Transverse colon (tissue), 4 donors: ENCODE measurements at regions not wholly inside any gene's neighbourhood (a gene's known extent, or its start where the extent isn't known, plus 50 kb on each side); places are given as distances from the start of the nearest gene placed in this dataset.

Experiments
- DNase-seq: peaks from one replicate; pipeline ENCODE4 v3.0.0-alpha.2; 2019
- H3K27ac ChIP-seq, 4 donors: fragments of 200-600 bp; sonication (generic); 2 replicates each; pipeline ENCODE4 v1.5.1; 2016 to 2018; ENCODE audit warnings: inconsistent platforms in 4 of 4
- H3K27me3 ChIP-seq: fragments of 200-600 bp; sonication (generic); 2 replicates; pipeline ENCODE4 v1.5.1; 2017; ENCODE audit warnings: inconsistent platforms
- H3K36me3 ChIP-seq, 4 donors: fragments of 200-600 bp; sonication (generic); 2 replicates each; pipeline ENCODE4 v1.5.1; 2017 to 2019; ENCODE audit warnings: inconsistent platforms in 4 of 4
- H3K4me1 ChIP-seq, 4 donors: fragments of 200-600 bp; sonication (generic); 2 replicates each; pipeline ENCODE4 v1.5.1; 2017 to 2020; ENCODE audit warnings: inconsistent platforms in 4 of 4
- H3K4me3 ChIP-seq, 4 donors: fragments of 200-600 bp; sonication (generic); 1 replicate in 1 of 4; 2 replicates in 3 of 4; pipeline versions ENCODE4 v1.5.1 to v1.6.1; 2017 to 2019; ENCODE audit warnings: inconsistent platforms in 4 of 4
- H3K9me3 ChIP-seq, 2 donors: fragments of 200-600 bp; sonication (generic); 2 replicates each; pipeline ENCODE4 v1.5.1; 2017 to 2019; ENCODE audit warnings: inconsistent platforms in 2 of 2
- CTCF ChIP-seq, 5 experiments: fragments of 200-600 bp in 3 of 5; fragments of 450-650 bp in 2 of 5; sonication (generic) in 3 of 5; IDR thresholded peaks; 1 replicate in 2 of 5; 2 replicates in 3 of 5; pipeline ENCODE4 v1.5.1; 2016 to 2017; ENCODE audit warnings: antibody characterized with exemption in 5 of 5, inconsistent platforms in 3 of 5, mild to moderate bottlenecking in 2 of 5, moderate library complexity in 1 of 5
- EP300 ChIP-seq: sonication (generic); formaldehyde crosslinking; IDR thresholded peaks from one replicate; pipeline ENCODE4 v1.6.1; 2017; ENCODE audit warnings: antibody characterized with exemption, low read depth
- POLR2A ChIP-seq: fragments of 450-650 bp; IDR thresholded peaks from one replicate; pipeline ENCODE4 v1.6.1; 2016; ENCODE audit warnings: antibody characterized with exemption, mild to moderate bottlenecking, moderate library complexity
- POLR2AphosphoS5 ChIP-seq, 3 donors: sonication (generic); formaldehyde crosslinking; IDR thresholded peaks; one replicate each; pipeline ENCODE4 v1.6.1; 2016; ENCODE audit warnings: antibody characterized with exemption in 3 of 3
- WGBS, 2 donors: methylation state at CpG; one replicate each; pipeline ENCODE4 v1.1.5; 2018; ENCODE audit warnings: low coverage in 1 of 2; 5-methylcytosine and 5-hydroxymethylcytosine counted together
- in situ Hi-C, 4 donors: fragments of 200-750 bp; cut with MboI; loops; one replicate each; pipeline versions ENCODE4 v1.15.0 to v1.15.1; 2017; ENCODE audit warnings: low sequenced_read_pairs in 3 of 4, low pct_ligation_motif_present in 1 of 4, low pct_unique_long_range_greater_than_20kb in 1 of 4
- intact Hi-C: fragments of 100-400 bp; cut with DNase I; formaldehyde crosslinking; loops from one replicate; pipeline ENCODE4 v1.15.1; 2023; ENCODE audit warnings: low total_unique reads

- no peak for DNase-seq
- intact Hi-C loops (no loop called here), in situ Hi-C loops (no loop called here)
- Histone ChIP-seq H3K27me3 (peaks cover 67% of the 10 kb centered on the region), H3K27ac (no peak overlapping the region), H3K36me3 (no peaks in the 10 kb centered on the region), H3K4me1 (peaks cover 0 to 5% (median 3%) of the 10 kb centered on the region in 4 donors), H3K4me3 (no peak overlapping the region), H3K9me3 (no peaks in the 10 kb centered on the region)
- TF ChIP-seq CTCF (IDR thresholded peaks at IDR 0.05), result no peak
- no peak for TF ChIP-seq POLR2AphosphoS5 (IDR thresholded peaks at IDR 0.05)
- TF ChIP-seq EP300, result no peak
- TF ChIP-seq POLR2A, result no peak
- WGBS, 2 donors, result 86 to 90% methylated on average over 4 to 7 of the region's 7 CpGs
Measured at GRCh38 chr7:128161466-128162125, 79.5 kb upstream of the LEP start.

- Histone ChIP-seq H3K4me3 (no peak overlapping the region), H3K4me1 (peaks cover 0 to 15% (median 12%) of the 10 kb centered on the region in 4 donors), H3K27me3 (peaks cover 77% of the 10 kb centered on the region), H3K9me3 (no peaks in the 10 kb centered on the region), H3K36me3 (no peaks in the 10 kb centered on the region), H3K27ac (no peak overlapping the region)
- intact Hi-C loops (no loop called here), in situ Hi-C loops (no loop called here)
- DNase-seq, result no peak
- TF ChIP-seq POLR2AphosphoS5 (IDR thresholded peaks at IDR 0.05), result no peak
- TF ChIP-seq CTCF (IDR thresholded peaks at IDR 0.05), result no peak
- no peak for TF ChIP-seq EP300
- no peak for TF ChIP-seq POLR2A
- 71 to 72% methylated on average over 2 of the region's 2 CpGs for WGBS, 2 donors
Measured at GRCh38 chr7:128162666-128163065, 78.4 kb upstream of the LEP start.

DNA sequence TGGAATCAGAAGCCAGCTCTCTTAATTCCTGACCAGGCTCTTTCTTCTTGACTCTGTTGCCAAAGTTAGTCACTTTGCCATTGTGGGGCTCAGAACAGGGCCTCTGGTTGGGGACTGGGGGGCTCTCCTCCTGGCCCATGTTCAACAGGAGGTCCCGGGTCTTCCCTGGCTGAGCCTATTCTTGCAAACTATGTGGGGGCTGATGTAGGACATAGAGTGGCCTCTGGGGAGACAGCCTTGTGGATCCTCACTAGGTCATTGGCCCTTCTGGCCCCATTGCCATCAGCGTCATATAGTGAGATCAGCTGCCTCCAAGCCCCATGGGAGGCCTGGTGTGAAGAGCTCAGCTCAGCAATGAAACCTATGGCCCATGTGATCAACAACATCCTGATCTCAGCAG is 77.6 kb upstream of the LEP start:
- no peak overlapping the region for H3K27ac ChIP-seq
- peaks cover 85% of the 10 kb centered on the region for H3K27me3 ChIP-seq
- WGBS, 2 donors, result 67% methylated on average over 1 of the region's 2 CpGs; no CpG with 5 or more reads in 1 of the 2 donors
- peaks cover 0 to 23% (median 19%) of the 10 kb centered on the region in 4 donors for H3K4me1 ChIP-seq
- H3K4me3 ChIP-seq, result no peak overlapping the region
- H3K9me3 ChIP-seq, result no peaks in the 10 kb centered on the region
- intact Hi-C loops, result no loop called here
- no peak for DNase-seq
- no peaks in the 10 kb centered on the region for H3K36me3 ChIP-seq
- TF ChIP-seq EP300 (no peak), POLR2A (no peak), CTCF (IDR thresholded peaks at IDR 0.05) (no peak), POLR2AphosphoS5 (IDR thresholded peaks at IDR 0.05) (no peak)
- in situ Hi-C loops, result no loop called here

- in situ Hi-C loops, result no loop called here
- Histone ChIP-seq H3K36me3 (no peaks in the 10 kb centered on the region), H3K4me1 (peaks cover 0 to 24% (median 19%) of the 10 kb centered on the region in 4 donors), H3K9me3 (no peaks in the 10 kb centered on the region), H3K27me3 (peaks cover 94% of the 10 kb centered on the region), H3K27ac (no peak overlapping the region), H3K4me3 (no peak overlapping the region)
- TF ChIP-seq CTCF (IDR thresholded peaks at IDR 0.05), result no peak
- TF ChIP-seq POLR2A, result no peak
- TF ChIP-seq EP300, result no peak
- TF ChIP-seq POLR2AphosphoS5 (IDR thresholded peaks at IDR 0.05), result no peak
- intact Hi-C loops, result no loop called here
- WGBS, 2 donors, result 78% methylated on average over 6 of the region's 6 CpGs; no CpG with 5 or more reads in 1 of the 2 donors
- no peak for DNase-seq
Measured at GRCh38 chr7:128164061-128164954, 76.8 kb upstream of the LEP start.
